Stimulated activated naive CD8-positive, alpha-beta T cell treated with anti-CD3 and anti-CD28 coated beads, Interleukin-15, Interleukin-2, amounts not matched to agents 100 ng/mL and 50 ng/mL, for 24 hours (primary cell): ENCODE measurements at regions not wholly inside any gene's neighbourhood (a gene's known extent, or its start where the extent isn't known, plus 50 kb on each side); places are given as distances from the start of the nearest gene placed in this dataset.

Experiments
- H3K27ac Mint-ChIP-seq: one replicate; pipeline ENCODE4 v1.8.0; 2021; ENCODE audit warnings: mild to moderate bottlenecking, mixed read lengths
- H3K27me3 Mint-ChIP-seq: one replicate; pipeline ENCODE4 v1.8.0; 2021; ENCODE audit warnings: mixed read lengths
- H3K36me3 Mint-ChIP-seq: one replicate; pipeline ENCODE4 v1.8.0; 2021; ENCODE audit warnings: low read depth, mixed read lengths
- H3K4me1 Mint-ChIP-seq: one replicate; pipeline ENCODE4 v1.8.0; 2021; ENCODE audit warnings: low read depth, mixed read lengths
- H3K4me3 Mint-ChIP-seq: one replicate; pipeline ENCODE4 v1.8.0; 2021; ENCODE audit warnings: mild to moderate bottlenecking, mixed read lengths
- H3K9me3 Mint-ChIP-seq: one replicate; pipeline ENCODE4 v1.8.0; 2021; ENCODE audit warnings: mixed read lengths

DNA sequence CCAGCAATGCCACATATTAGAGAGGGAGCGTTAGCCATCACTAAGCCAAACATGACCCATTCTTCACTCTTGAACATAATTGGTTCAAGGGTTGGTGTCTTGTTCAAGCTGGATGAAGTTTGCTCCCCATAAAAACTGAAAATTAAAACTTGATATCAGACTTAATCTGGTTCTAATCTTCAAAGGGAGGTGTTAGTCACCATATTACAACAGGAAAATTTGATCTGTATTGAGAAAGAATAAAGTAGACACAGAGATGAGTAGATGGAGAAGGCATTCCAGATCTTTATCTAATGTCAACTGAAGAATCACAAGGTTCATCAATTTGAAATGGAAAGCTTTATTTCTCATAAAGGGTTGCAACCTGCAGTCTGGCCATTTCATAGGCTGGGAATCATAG is 972.8 kb downstream of the HACE1 start:
- Mint-ChIP-seq H3K27me3 (no peaks in the 10 kb centered on the region), H3K4me3 (no peak overlapping the region), H3K9me3 (peaks cover 5% of the 10 kb centered on the region), H3K27ac (no peak overlapping the region), H3K36me3 (no peaks in the 10 kb centered on the region), H3K4me1 (no peaks in the 10 kb centered on the region)

DNA sequence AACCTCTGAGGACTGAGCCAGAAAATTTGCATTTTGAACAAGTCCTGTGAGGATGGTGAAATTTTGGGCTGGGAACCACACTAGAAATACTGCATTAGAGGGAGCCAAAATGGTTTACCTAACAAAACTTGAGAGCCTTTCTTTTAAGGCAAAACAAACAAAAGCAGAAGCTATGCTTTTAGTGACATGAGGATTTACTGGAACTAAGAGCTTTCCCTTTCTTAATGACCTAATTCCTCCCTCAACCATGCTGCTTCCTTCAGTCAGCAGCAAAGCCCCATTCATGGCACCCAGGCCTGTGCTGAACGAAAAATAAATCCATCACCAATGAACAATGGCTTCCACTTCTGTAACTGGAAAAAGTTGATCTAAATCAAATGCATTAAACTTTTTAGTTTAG is 974.3 kb downstream of the HACE1 start:
- H3K36me3 Mint-ChIP-seq = no peaks in the 10 kb centered on the region
- peaks cover 5% of the 10 kb centered on the region for H3K9me3 Mint-ChIP-seq
- no peak overlapping the region for H3K27ac Mint-ChIP-seq
- no peak overlapping the region for H3K4me3 Mint-ChIP-seq
- H3K27me3 Mint-ChIP-seq = no peaks in the 10 kb centered on the region
- H3K4me1 Mint-ChIP-seq = no peaks in the 10 kb centered on the region

DNA sequence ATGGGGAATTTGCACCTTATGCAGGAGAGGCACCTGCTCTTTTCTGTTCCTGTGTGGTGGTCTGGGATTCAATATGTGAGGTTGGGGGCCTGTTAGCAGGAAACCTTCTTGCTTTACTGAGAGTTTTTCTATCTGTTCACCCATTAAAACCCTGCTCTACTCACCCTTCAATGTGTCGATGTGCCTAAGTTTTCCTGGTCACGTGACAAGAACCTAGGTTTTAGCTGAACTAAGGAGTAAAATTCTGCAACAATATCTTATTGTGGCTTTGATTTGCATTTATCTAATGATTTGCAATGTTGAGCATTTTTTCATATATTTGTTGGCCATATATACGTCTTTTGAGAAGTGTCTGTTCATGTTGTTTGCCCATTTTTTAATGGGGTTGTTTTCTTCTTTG is 979.9 kb downstream of the HACE1 start:
- no peaks in the 10 kb centered on the region for H3K9me3 Mint-ChIP-seq
- H3K4me3 Mint-ChIP-seq = no peak overlapping the region
- H3K27ac Mint-ChIP-seq = no peak overlapping the region
- no peaks in the 10 kb centered on the region for H3K27me3 Mint-ChIP-seq
- H3K4me1 Mint-ChIP-seq = no peaks in the 10 kb centered on the region
- H3K36me3 Mint-ChIP-seq = no peaks in the 10 kb centered on the region

DNA sequence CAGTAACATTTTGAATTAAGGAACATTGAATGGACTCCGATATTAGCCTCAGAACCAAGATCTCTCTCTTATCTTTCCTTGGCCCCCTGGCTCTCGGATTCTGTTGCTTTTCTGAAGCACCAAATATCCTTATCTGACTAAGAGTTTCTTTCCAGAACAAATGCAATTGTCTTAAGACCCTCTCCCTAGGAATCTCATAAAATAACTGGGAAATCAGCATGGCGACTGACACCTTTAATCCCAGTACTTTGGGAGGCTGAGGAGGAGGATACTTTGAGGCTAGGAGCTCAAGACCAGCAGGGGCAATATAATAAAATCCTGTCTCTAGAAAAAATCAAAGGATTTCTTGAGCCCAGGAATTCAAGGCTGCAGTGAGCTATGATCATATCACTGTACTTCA is 984.5 kb downstream of the HACE1 start:
- Mint-ChIP-seq H3K4me3 (no peak overlapping the region), H3K4me1 (no peaks in the 10 kb centered on the region), H3K27me3 (no peaks in the 10 kb centered on the region), H3K36me3 (no peaks in the 10 kb centered on the region), H3K9me3 (no peaks in the 10 kb centered on the region), H3K27ac (no peak overlapping the region)

DNA sequence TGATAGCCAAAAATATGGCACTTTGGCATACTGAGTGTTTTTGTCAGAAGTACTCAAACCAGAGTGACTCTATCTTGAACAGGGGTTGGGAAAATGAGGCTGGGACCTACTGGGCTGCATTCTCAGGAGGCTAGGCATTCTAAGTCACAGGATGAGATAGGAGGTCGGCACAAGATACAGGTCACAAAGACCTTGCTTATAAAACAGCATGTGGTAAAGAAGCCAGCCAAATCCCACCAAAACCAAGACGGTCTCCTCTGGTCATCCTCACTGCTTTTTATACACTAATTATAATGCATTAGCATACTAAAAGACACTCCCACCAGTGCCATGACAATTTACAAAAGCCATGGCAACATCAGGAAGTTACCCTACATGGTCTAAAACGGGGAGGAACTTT is 985.1 kb downstream of the HACE1 start:
- Mint-ChIP-seq H3K9me3 (peaks cover 6% of the 10 kb centered on the region), H3K4me1 (no peaks in the 10 kb centered on the region), H3K36me3 (no peaks in the 10 kb centered on the region), H3K27me3 (no peaks in the 10 kb centered on the region), H3K27ac (no peak overlapping the region), H3K4me3 (no peak overlapping the region)

DNA sequence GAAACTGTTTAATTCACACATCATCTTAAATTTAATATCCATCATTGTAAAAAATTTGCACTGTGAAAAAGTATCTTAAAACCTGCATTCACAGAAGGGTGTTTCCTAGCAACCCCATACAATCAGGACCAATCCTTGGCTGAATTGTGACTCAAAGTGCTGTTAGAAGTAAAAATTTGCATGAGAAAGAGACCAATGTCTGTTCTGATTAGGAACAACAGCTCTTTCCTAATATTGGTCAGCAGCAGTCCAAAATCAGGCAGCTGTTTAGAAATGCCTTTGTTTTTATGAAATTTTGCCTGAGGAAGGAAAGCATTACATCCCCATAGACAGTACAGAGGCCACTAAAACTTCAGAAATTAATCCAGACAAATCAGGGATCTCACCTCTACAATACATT is 987.0 kb downstream of the HACE1 start:
- Mint-ChIP-seq H3K27me3 (no peaks in the 10 kb centered on the region), H3K9me3 (peaks cover 6% of the 10 kb centered on the region), H3K36me3 (no peaks in the 10 kb centered on the region), H3K4me1 (no peaks in the 10 kb centered on the region), H3K4me3 (no peak overlapping the region), H3K27ac (no peak overlapping the region)

DNA sequence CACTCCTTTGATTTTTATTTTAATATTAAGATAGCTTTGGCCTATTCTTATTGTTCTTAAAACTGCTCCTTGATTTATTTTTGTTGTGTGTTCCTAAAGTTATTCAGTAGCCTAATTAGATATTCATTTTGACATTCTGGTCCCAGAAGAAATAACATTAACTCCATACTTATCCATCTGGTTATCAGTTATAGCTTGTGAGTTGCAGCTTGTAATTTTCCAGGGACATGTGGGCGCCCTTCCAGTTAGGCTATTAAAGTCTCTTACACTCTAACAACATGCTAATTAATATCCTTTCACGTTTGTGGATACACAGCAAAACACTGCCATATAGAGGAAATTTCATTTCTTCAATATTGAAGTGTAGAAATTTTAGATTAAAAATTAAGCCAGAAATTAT is 987.5 kb downstream of the HACE1 start:
- Mint-ChIP-seq H3K27ac (no peak overlapping the region), H3K9me3 (peaks cover 6% of the 10 kb centered on the region), H3K36me3 (no peaks in the 10 kb centered on the region), H3K4me3 (no peak overlapping the region), H3K27me3 (no peaks in the 10 kb centered on the region), H3K4me1 (no peaks in the 10 kb centered on the region)

DNA sequence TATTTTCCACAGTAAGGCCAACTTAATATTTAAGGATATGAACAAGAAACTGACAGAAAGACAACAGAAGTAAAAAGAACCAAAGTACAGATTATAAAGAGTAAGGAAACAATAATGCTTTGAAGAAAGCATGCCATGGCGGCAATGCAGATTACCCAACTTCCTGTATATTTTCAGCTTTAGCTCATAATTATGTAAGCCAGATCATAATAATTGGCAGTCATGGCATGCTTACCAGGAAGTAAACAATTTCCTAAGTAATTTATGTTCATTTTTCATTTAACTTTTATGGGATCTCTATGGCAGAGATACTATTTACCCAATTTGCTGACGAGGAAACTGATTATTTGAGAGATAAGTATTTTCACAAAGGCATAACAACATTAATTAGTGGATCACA is 988.7 kb downstream of the HACE1 start:
- Mint-ChIP-seq H3K4me3 (no peak overlapping the region), H3K27me3 (no peaks in the 10 kb centered on the region), H3K27ac (no peak overlapping the region), H3K9me3 (peaks cover 6% of the 10 kb centered on the region), H3K4me1 (no peaks in the 10 kb centered on the region), H3K36me3 (no peaks in the 10 kb centered on the region)

DNA sequence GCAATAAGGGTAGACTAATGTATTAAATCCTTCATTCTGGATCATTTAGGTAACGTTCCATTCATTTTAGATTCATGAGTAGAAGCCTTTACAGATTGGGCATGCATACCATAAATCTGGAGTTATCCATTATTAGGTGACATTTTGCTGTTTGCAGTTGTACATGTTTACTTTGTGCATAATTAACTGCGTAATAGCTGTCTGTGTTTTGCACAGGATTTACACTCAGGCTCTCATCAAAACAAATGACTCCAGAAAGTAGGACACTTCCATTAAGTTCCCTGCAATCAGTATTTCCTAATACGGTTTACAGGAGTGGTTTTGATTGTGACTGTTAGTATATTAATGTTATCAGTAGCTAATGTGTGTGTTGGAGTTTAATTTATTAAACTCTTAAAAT is 997.4 kb downstream of the HACE1 start:
- Mint-ChIP-seq H3K4me1 (no peaks in the 10 kb centered on the region), H3K36me3 (no peaks in the 10 kb centered on the region), H3K27ac (no peak overlapping the region), H3K27me3 (no peaks in the 10 kb centered on the region), H3K4me3 (no peak overlapping the region), H3K9me3 (no peaks in the 10 kb centered on the region)

DNA sequence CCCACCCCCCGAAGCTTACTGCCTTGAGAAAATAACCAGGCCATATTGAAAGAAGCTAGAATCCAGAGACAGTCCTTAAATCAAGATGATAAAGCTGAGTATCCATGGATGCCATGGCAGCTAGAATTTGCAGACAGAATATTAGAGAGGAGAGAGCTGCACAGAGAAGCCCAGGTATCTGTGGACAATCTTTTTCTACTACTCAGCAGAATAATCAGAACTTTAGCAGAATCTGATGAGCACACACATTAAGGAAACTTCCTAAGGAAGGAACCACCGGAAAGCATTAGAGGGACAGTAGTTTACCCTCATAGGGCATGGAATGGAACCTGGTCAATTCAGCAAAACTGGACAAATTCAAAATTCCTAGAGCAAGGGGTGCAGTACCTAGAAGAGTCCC is 1001.7 kb downstream of the HACE1 start:
- Mint-ChIP-seq H3K36me3 (no peaks in the 10 kb centered on the region), H3K4me1 (no peaks in the 10 kb centered on the region), H3K9me3 (no peaks in the 10 kb centered on the region), H3K4me3 (no peak overlapping the region), H3K27me3 (no peaks in the 10 kb centered on the region), H3K27ac (no peak overlapping the region)

DNA sequence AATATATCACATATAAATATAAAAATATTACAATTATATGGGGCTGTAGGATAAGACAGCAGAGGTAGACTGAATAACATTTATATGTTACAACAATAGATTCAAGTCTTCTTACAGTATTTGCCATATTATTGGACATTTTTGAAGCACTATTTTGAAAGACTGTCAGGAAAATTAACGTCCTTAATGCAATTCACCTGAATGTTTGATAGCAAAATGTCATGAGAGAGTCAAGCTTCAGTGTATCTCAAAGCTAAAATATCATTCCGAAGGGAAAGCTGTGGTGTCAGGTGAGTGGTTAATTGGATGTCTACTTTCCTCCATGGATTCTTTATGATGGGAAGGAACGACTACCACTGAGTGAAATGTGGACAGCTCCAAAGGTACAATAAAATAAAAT is 1004.0 kb downstream of the HACE1 start:
- Mint-ChIP-seq H3K4me1 (no peaks in the 10 kb centered on the region), H3K9me3 (no peaks in the 10 kb centered on the region), H3K4me3 (no peak overlapping the region), H3K27me3 (no peaks in the 10 kb centered on the region), H3K36me3 (no peaks in the 10 kb centered on the region), H3K27ac (no peak overlapping the region)

DNA sequence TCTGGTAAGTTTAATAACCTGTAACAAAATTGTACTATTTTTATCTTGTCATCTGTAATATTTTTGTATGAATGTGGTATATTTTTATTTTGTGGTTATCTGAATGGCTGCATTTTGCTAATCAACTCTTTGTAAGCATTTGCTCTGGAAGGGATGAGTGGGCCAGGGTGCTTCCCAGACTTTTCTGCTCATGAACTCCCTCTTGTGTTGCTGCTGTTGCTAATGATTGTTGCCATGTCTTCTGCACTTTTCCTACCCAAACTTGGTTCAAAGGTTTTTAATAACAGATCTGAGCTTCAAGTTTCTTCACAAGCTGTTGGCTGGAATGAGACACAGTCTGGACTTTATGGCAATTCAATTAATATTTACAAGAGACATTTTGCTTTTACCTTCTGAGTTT is 1005.7 kb downstream of the HACE1 start:
- no peaks in the 10 kb centered on the region for H3K9me3 Mint-ChIP-seq
- H3K4me3 Mint-ChIP-seq = no peak overlapping the region
- H3K4me1 Mint-ChIP-seq = no peaks in the 10 kb centered on the region
- no peaks in the 10 kb centered on the region for H3K36me3 Mint-ChIP-seq
- H3K27ac Mint-ChIP-seq = no peak overlapping the region
- no peaks in the 10 kb centered on the region for H3K27me3 Mint-ChIP-seq

DNA sequence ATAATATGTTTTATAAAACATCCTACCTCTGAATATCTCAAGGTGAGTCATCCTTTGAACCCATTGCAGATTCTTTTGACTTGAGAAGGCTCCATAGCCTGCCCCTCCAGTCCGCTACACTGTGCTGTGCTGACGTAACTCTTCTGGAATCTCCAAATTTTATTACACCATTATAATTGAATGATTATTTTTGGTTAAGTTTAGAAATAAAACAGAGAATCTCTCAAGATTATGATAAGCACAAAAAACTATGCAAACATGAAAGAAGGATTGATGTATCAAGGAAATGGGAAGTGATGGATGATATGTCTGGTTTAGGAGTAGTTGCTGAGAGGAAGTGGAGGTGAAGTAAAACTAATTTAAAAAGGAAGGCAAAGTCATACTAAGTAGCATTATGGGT is 1021.3 kb downstream of the HACE1 start:
- peaks cover 3% of the 10 kb centered on the region for H3K9me3 Mint-ChIP-seq
- no peak overlapping the region for H3K27ac Mint-ChIP-seq
- no peak overlapping the region for H3K4me3 Mint-ChIP-seq
- H3K36me3 Mint-ChIP-seq = no peaks in the 10 kb centered on the region
- H3K27me3 Mint-ChIP-seq = no peaks in the 10 kb centered on the region
- no peaks in the 10 kb centered on the region for H3K4me1 Mint-ChIP-seq

DNA sequence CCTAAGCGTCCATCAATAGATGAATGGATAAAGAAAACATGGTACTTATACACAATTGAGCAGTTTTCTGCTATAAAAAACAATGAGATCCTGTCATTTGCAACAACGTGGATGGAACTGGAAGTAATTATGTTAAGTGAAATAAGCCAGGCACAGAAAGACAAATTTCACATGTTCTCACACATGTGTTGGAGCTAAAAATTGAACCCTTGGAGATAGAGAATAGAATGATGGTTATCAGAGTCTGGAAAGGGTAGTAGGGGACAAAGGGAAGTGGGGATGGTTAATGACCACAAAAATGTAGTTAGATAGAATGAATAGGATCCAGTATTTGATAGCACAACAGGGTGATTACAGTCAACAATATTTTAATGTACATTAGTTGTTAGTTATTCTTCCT is 1033.5 kb downstream of the HACE1 start:
- H3K36me3 Mint-ChIP-seq = no peaks in the 10 kb centered on the region
- H3K4me1 Mint-ChIP-seq = no peaks in the 10 kb centered on the region
- H3K27me3 Mint-ChIP-seq = no peaks in the 10 kb centered on the region
- H3K27ac Mint-ChIP-seq = no peak overlapping the region
- peaks cover 17% of the 10 kb centered on the region for H3K9me3 Mint-ChIP-seq
- H3K4me3 Mint-ChIP-seq = no peak overlapping the region

DNA sequence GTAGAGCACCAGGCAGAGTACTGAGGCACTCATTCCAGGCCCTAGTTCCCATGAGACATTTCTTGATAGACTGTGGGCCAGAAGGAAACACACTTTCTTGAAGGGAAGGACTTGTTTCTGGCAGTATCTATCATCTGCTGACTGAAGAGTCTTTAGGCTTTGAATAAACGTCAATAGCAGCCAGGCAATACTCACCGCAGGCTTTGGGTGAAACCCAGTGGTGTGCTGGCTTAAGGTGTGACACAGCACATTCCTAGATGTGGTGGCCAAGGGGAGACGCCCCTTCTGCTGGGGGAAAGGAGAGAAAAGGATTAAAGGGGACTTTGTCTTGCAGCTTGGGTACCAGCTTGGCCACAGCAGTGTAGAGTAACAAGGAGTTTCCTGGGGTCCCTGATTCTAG is 1039.6 kb downstream of the HACE1 start:
- H3K27me3 Mint-ChIP-seq = no peaks in the 10 kb centered on the region
- no peak overlapping the region for H3K27ac Mint-ChIP-seq
- H3K9me3 Mint-ChIP-seq = peaks cover 10% of the 10 kb centered on the region
- no peak overlapping the region for H3K4me3 Mint-ChIP-seq
- H3K4me1 Mint-ChIP-seq = no peaks in the 10 kb centered on the region
- no peaks in the 10 kb centered on the region for H3K36me3 Mint-ChIP-seq

DNA sequence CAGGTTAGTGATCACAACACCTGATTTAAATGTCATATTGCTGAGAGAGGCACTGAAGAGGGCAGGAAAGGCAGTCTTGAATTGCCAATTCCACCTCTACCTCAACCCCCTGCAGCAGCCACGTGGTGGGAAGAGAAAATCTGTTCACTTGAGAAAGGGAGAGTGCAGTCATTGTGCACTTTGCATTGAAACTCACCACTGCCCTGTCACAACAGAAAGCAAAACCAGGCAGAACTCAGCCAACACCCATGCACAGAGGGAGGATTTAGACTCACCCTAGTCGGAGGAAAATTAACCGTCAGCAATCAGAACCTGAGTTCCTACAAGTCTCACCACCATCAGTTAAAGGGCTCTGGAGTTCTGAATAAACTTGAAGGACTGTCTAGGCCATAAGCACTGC is 1040.2 kb downstream of the HACE1 start:
- H3K27ac Mint-ChIP-seq = no peak overlapping the region
- no peaks in the 10 kb centered on the region for H3K4me1 Mint-ChIP-seq
- no peaks in the 10 kb centered on the region for H3K27me3 Mint-ChIP-seq
- no peak overlapping the region for H3K4me3 Mint-ChIP-seq
- no peaks in the 10 kb centered on the region for H3K36me3 Mint-ChIP-seq
- H3K9me3 Mint-ChIP-seq = peaks cover 10% of the 10 kb centered on the region

DNA sequence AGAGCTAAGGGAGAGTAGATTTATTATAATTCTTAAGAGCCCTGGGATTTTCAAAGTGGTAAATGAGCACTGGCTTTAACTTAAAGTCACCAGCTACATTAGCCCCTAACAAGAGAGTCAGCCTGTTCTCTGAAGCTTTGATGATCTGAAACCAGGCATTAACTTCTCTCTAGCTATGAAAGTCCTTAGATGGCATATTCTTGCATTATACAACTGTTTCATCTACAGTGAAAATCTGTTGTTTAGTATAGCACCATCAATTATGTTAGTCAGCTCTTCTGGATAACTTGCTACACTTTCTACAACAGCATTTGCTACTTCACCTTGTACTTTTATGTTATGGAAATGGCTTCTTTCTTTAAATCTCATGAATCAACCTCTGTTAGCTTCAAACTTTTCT is 1046.7 kb downstream of the HACE1 start:
- H3K4me1 Mint-ChIP-seq = no peaks in the 10 kb centered on the region
- H3K27me3 Mint-ChIP-seq = no peaks in the 10 kb centered on the region
- no peak overlapping the region for H3K4me3 Mint-ChIP-seq
- no peaks in the 10 kb centered on the region for H3K9me3 Mint-ChIP-seq
- H3K36me3 Mint-ChIP-seq = no peaks in the 10 kb centered on the region
- H3K27ac Mint-ChIP-seq = no peak overlapping the region
